NT2/D1 (cell line): ENCODE measurements at regions not wholly inside any gene's neighbourhood (a gene's known extent, or its start where the extent isn't known, plus 50 kb on each side); places are given as distances from the start of the nearest gene placed in this dataset.

Source experiments
- SUZ12 ChIP-seq: IDR thresholded peaks from 2 replicates; pipeline ENCODE4 v1.6.1; 2011; ENCODE audit not compliant: insufficient read length, insufficient read depth; ENCODE audit errors: extremely low read depth
- YY1 ChIP-seq: IDR thresholded peaks from 2 replicates; pipeline ENCODE4 v1.6.1; 2011; ENCODE audit not compliant: insufficient read length, insufficient read depth

- TF ChIP-seq YY1, result no peak
- no peak for TF ChIP-seq SUZ12
Measured at GRCh38 chr3:163521261-163521660, 1557.0 kb downstream of the SI start.
